ENCODE measurements at regions not wholly inside any gene's neighbourhood (a gene's known extent, or its start where the extent isn't known, plus 50 kb on each side); places are given as distances from the start of the nearest gene placed in this dataset.
A peak's percentile ranks its signal among the peaks of the same experiment; 100 is the strongest.
"Not testable (repeated sequence)": the region's sequence is repeated elsewhere in the genome, so short reads cannot be mapped to it uniquely, and the experiment has no call there.

DNA sequence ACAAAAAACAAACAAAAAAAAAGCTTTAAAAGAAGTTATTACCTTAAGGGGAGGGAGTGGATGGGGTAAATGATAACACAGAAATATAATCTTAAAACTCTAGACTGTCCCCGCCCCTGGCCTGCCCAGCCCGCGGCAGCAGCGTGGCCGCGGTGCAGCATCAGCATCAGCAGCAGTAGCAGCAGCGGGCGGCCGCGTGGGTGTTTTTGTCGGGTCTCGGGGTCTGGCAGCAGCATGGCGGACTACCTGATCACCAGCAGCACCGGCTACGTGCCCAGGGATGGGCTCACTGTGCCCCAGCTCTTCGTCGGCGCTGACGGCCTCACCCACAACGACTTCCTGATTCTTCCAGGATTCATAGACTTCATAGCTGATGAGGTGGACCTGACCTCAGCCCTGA is 80.0 kb upstream of the ANKRD28 start:
- Histone ChIP-seq H3K27ac (ENCODE audit: low read depth, low read length) (no peak overlapping the region), H3K36me3 (ENCODE audit: control insufficient read depth, insufficient read depth, low read length) (peaks cover 17% of the 10 kb centered on the region), H3K4me3 (ENCODE audit: low read depth, low read length) (no peak overlapping the region), H3K4me1 (ENCODE audit: control insufficient read depth, insufficient read depth, low read length) (no peaks in the 10 kb centered on the region), H3K27me3 (ENCODE audit: control insufficient read depth, insufficient read depth, low read length) (no peaks in the 10 kb centered on the region), H3K9me3 (ENCODE audit: control insufficient read depth, insufficient read depth, low read length) (peaks cover 3% of the 10 kb centered on the region)
- 98% methylated on average over 20 of the region's 20 CpGs for WGBS (ENCODE audit: insufficient coverage)
- DNase-seq (ENCODE audit: low read depth in 4 of 6, low spot score in 6 of 6) = no peak

DNA sequence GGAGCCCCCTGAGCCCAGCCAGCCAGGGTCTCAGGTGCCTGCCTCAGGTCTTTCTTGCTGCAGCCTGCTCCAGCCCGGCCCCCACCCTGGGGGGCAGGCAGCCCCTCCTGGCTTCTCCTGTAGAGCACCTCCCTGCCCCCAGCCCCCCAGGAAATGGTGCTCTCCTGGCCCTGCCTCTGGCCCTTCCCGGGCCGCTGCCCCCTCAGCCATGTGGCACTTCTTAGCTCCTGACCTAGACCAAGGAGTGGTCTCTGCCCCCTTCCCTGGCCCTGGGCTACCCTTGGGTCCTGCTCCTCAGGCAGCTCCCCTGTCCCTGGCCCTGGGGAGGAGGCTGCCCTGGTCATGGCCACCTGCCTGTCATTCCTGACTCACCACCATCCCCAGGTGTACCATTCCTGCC is 82.0 kb upstream of the ANKRD28 start:
- not testable (repeated sequence) for H3K27ac ChIP-seq (ENCODE audit: low read depth, low read length); H3K4me1 ChIP-seq (ENCODE audit: control insufficient read depth, insufficient read depth, low read length); H3K4me3 ChIP-seq (ENCODE audit: low read depth, low read length); DNase-seq (ENCODE audit: low read depth in 4 of 6, low spot score in 6 of 6); H3K9me3 ChIP-seq (ENCODE audit: control insufficient read depth, insufficient read depth, low read length); H3K27me3 ChIP-seq (ENCODE audit: control insufficient read depth, insufficient read depth, low read length)
- H3K36me3 ChIP-seq (ENCODE audit: control insufficient read depth, insufficient read depth, low read length) = peaks cover 17% of the 10 kb centered on the region
- 73% methylated on average over 3 of the region's 3 CpGs for WGBS (ENCODE audit: insufficient coverage)

DNA sequence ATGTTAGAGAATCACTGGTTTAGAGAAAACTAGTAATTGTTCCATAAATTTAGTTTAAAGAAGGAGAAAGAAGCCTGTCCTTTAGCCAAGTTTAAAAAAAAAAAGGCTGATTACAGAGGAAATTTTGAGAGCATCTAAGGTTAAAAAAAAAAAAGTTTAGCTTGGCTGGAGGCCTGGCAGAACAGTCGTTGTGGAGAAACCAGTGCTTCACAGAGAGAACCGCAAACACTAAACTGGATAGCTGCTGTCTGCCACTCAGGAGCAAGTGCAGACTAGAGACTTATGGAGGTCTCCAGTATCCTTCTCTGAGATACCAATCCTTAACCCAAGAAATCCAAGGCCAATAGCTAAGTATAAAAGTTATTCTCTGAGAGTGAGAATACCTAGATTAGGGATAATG is 84.8 kb upstream of the ANKRD28 start:
- no peaks in the 10 kb centered on the region for H3K27me3 ChIP-seq (ENCODE audit: control insufficient read depth, insufficient read depth, low read length)
- no peak overlapping the region for H3K4me3 ChIP-seq (ENCODE audit: low read depth, low read length)
- H3K9me3 ChIP-seq (ENCODE audit: control insufficient read depth, insufficient read depth, low read length) = peaks cover 3% of the 10 kb centered on the region
- no peak for DNase-seq (ENCODE audit: low read depth in 4 of 6, low spot score in 6 of 6)
- peaks cover 17% of the 10 kb centered on the region for H3K36me3 ChIP-seq (ENCODE audit: control insufficient read depth, insufficient read depth, low read length)
- H3K4me1 ChIP-seq (ENCODE audit: control insufficient read depth, insufficient read depth, low read length) = no peaks in the 10 kb centered on the region
- WGBS (ENCODE audit: insufficient coverage) = 60% methylated on average over 2 of the region's 2 CpGs
- H3K27ac ChIP-seq (ENCODE audit: low read depth, low read length) = no peak overlapping the region

DNA sequence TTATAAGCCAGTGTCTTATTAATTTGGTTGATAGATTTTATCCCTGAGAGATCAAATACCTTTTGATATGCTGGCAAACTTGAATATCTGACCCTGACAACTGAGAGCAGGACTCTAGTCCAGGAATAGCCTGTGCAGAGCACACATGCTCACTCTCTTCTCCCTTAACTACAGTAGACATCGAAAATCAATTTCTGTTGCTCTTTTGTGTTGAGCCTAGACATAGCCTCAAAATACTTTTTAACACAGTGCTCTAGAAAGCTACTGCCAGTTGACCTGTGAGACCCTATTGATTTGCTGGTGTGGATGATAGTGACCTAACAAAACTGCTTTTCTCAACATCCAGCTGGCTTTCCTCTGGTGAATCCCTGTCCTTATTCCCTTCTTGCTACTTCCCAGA is 86.4 kb upstream of the ANKRD28 start:
- no peaks in the 10 kb centered on the region for H3K27me3 ChIP-seq (ENCODE audit: control insufficient read depth, insufficient read depth, low read length)
- H3K9me3 ChIP-seq (ENCODE audit: control insufficient read depth, insufficient read depth, low read length) = no peaks in the 10 kb centered on the region
- no peak overlapping the region for H3K4me3 ChIP-seq (ENCODE audit: low read depth, low read length)
- no CpG with 5 or more reads among the region's 1 CpG for WGBS (ENCODE audit: insufficient coverage)
- H3K4me1 ChIP-seq (ENCODE audit: control insufficient read depth, insufficient read depth, low read length) = no peaks in the 10 kb centered on the region
- no peak for DNase-seq (ENCODE audit: low read depth in 4 of 6, low spot score in 6 of 6)
- H3K36me3 ChIP-seq (ENCODE audit: control insufficient read depth, insufficient read depth, low read length) = peaks cover 6% of the 10 kb centered on the region
- no peak overlapping the region for H3K27ac ChIP-seq (ENCODE audit: low read depth, low read length)

DNA sequence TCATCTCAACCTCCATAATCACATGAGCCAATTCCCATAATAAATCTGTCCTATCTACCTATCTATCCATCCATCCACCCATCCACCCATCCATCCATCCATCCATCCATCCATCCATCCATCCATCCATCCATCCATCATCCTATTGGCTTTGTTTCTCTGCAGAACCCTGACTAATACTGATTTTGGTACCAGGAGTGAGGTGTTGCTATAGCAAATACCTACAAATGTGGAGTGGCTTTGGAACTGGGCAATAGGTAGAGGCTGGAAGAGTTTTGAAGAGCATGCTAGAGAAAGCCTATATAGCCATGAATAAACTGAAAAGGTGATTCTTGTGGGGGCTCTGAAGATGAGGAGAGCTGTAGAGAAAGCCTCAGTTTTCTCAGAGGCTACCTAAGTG is 88.7 kb upstream of the ANKRD28 start:
- no peak overlapping the region for H3K27ac ChIP-seq (ENCODE audit: low read depth, low read length)
- no peaks in the 10 kb centered on the region for H3K4me1 ChIP-seq (ENCODE audit: control insufficient read depth, insufficient read depth, low read length)
- H3K27me3 ChIP-seq (ENCODE audit: control insufficient read depth, insufficient read depth, low read length) = no peaks in the 10 kb centered on the region
- H3K4me3 ChIP-seq (ENCODE audit: low read depth, low read length) = no peak overlapping the region
- H3K36me3 ChIP-seq (ENCODE audit: control insufficient read depth, insufficient read depth, low read length) = no peaks in the 10 kb centered on the region
- no peak for DNase-seq (ENCODE audit: low read depth in 4 of 6, low spot score in 6 of 6)
- no peaks in the 10 kb centered on the region for H3K9me3 ChIP-seq (ENCODE audit: control insufficient read depth, insufficient read depth, low read length)

GRCh38 chr3:15887261-15887660 is 89.5 kb upstream of the ANKRD28 start:
- no peak for DNase-seq (ENCODE audit: low read depth in 4 of 6, low spot score in 6 of 6)
- Histone ChIP-seq H3K27me3 (ENCODE audit: control insufficient read depth, insufficient read depth, low read length) (no peaks in the 10 kb centered on the region), H3K9me3 (ENCODE audit: control insufficient read depth, insufficient read depth, low read length) (no peaks in the 10 kb centered on the region)

DNA sequence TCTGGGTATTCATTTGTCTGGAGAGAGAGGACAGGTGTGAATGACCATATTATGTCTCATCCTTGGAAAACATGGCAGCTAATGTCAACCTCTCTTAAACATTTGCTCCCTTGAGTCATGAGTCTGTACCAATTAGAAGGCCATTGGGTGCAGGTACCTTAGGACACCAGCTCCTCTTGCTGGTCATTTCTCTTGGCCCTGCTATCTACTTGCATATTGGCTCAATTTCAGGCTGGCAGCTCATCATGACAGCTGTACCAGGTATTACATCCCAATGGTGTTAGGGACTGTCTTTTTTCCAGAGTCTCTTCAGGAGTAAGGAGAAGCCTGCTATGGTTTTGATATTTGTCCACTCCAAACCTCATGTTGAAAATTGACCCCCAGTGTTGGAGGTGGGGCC is 92.2 kb upstream of the ANKRD28 start:
- no peaks in the 10 kb centered on the region for H3K9me3 ChIP-seq (ENCODE audit: control insufficient read depth, insufficient read depth, low read length)
- H3K4me3 ChIP-seq (ENCODE audit: low read depth, low read length) = no peak overlapping the region
- H3K4me1 ChIP-seq (ENCODE audit: control insufficient read depth, insufficient read depth, low read length) = no peaks in the 10 kb centered on the region
- H3K36me3 ChIP-seq (ENCODE audit: control insufficient read depth, insufficient read depth, low read length) = no peaks in the 10 kb centered on the region
- H3K27me3 ChIP-seq (ENCODE audit: control insufficient read depth, insufficient read depth, low read length) = no peaks in the 10 kb centered on the region
- no peak overlapping the region for H3K27ac ChIP-seq (ENCODE audit: low read depth, low read length)
- DNase-seq (ENCODE audit: low read depth in 4 of 6, low spot score in 6 of 6) = no peak

More at GRCh38 chr3:15887261-15887660, 89.5 kb upstream of the ANKRD28 start:
- Histone ChIP-seq H3K27ac (ENCODE audit: low read depth, low read length) (no peak overlapping the region), H3K4me3 (ENCODE audit: low read depth, low read length) (no peak overlapping the region), H3K36me3 (ENCODE audit: control insufficient read depth, insufficient read depth, low read length) (no peaks in the 10 kb centered on the region), H3K4me1 (ENCODE audit: control insufficient read depth, insufficient read depth, low read length) (no peaks in the 10 kb centered on the region)

- no peaks in the 10 kb centered on the region for H3K4me1 ChIP-seq (ENCODE audit: control insufficient read depth, insufficient read depth, low read length)
- 63% methylated on average over 1 of the region's 3 CpGs for WGBS (ENCODE audit: insufficient coverage)
- H3K9me3 ChIP-seq (ENCODE audit: control insufficient read depth, insufficient read depth, low read length) = no peaks in the 10 kb centered on the region
- H3K27ac ChIP-seq (ENCODE audit: low read depth, low read length) = no peak overlapping the region
- peak in 1 of 6 donors; percentile 10 for DNase-seq (ENCODE audit: low read depth in 4 of 6, low spot score in 6 of 6)
- H3K4me3 ChIP-seq (ENCODE audit: low read depth, low read length) = no peak overlapping the region
- H3K27me3 ChIP-seq (ENCODE audit: control insufficient read depth, insufficient read depth, low read length) = no peaks in the 10 kb centered on the region
- no peaks in the 10 kb centered on the region for H3K36me3 ChIP-seq (ENCODE audit: control insufficient read depth, insufficient read depth, low read length)
Observed at GRCh38 chr3:15892311-15893227, 94.8 kb upstream of the ANKRD28 start.

GRCh38 chr3:15894382-15894781 is 96.6 kb upstream of the ANKRD28 start:
- H3K27me3 ChIP-seq (ENCODE audit: control insufficient read depth, insufficient read depth, low read length) = no peaks in the 10 kb centered on the region
- no peak overlapping the region for H3K27ac ChIP-seq (ENCODE audit: low read depth, low read length)
- H3K4me3 ChIP-seq (ENCODE audit: low read depth, low read length) = no peak overlapping the region
- H3K4me1 ChIP-seq (ENCODE audit: control insufficient read depth, insufficient read depth, low read length) = no peaks in the 10 kb centered on the region
- H3K36me3 ChIP-seq (ENCODE audit: control insufficient read depth, insufficient read depth, low read length) = no peaks in the 10 kb centered on the region
- 100% methylated on average over 1 of the region's 2 CpGs for WGBS (ENCODE audit: insufficient coverage)
- DNase-seq (ENCODE audit: low read depth in 4 of 6, low spot score in 6 of 6) = no peak
- H3K9me3 ChIP-seq (ENCODE audit: control insufficient read depth, insufficient read depth, low read length) = no peaks in the 10 kb centered on the region

DNA sequence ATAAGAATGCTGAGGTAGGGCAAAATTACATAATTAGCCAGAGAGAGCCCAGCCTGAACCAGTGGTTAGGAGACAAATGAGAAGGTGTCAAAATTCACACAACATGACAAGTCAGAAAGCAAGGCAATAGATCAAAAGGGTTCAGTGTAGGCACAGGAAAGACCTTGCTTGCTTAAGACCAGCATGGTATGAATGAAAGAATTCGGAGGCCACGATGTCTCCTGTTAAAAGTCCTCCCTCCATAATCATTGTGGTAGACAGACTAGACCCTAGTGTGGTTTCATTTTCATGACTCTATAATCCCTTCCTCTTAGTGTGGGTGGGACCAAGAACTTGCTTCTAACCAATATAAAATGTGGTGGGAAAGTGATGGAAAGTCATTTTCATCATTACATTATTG is 98.7 kb upstream of the ANKRD28 start:
- H3K4me1 ChIP-seq (ENCODE audit: control insufficient read depth, insufficient read depth, low read length) = no peaks in the 10 kb centered on the region
- H3K4me3 ChIP-seq (ENCODE audit: low read depth, low read length) = no peak overlapping the region
- no peaks in the 10 kb centered on the region for H3K9me3 ChIP-seq (ENCODE audit: control insufficient read depth, insufficient read depth, low read length)
- no peaks in the 10 kb centered on the region for H3K27me3 ChIP-seq (ENCODE audit: control insufficient read depth, insufficient read depth, low read length)
- WGBS (ENCODE audit: insufficient coverage) = no CpG with 5 or more reads among the region's 2 CpGs
- H3K27ac ChIP-seq (ENCODE audit: low read depth, low read length) = no peak overlapping the region
- DNase-seq (ENCODE audit: low read depth in 4 of 6, low spot score in 6 of 6) = no peak
- H3K36me3 ChIP-seq (ENCODE audit: control insufficient read depth, insufficient read depth, low read length) = no peaks in the 10 kb centered on the region

Data from spinal cord (tissue), 9 donors.